Vagina (tissue), 2 donors: ENCODE measurements at regions not wholly inside any gene's neighbourhood (a gene's known extent, or its start where the extent isn't known, plus 50 kb on each side); places are given as distances from the start of the nearest gene placed in this dataset.
"Not testable (repeated sequence)": the region's sequence is repeated elsewhere in the genome, so short reads cannot be mapped to it uniquely, and the experiment has no call there.

Source experiments
- DNase-seq, 2 donors: peaks; one replicate each; pipeline ENCODE4 v3.0.0-alpha.2; 2017; ENCODE audit errors: extremely low spot score in 2 of 2
- H3K27ac ChIP-seq: fragments of 200-600 bp; sonication (generic); one replicate; pipeline ENCODE4 v1.5.1; 2019
- H3K27me3 ChIP-seq: fragments of 200-600 bp; sonication (generic); one replicate; pipeline ENCODE4 v1.5.1; 2019
- H3K36me3 ChIP-seq, 2 donors: fragments of 200-600 bp; sonication (generic); one replicate each; pipeline ENCODE4 v1.5.1; 2017 to 2019
- H3K4me1 ChIP-seq: fragments of 200-600 bp; sonication (generic); one replicate; pipeline ENCODE4 v1.5.1; 2019
- H3K4me3 ChIP-seq, 2 donors: fragments of 200-600 bp; sonication (generic); 1 replicate in 1 of 2; 2 replicates in 1 of 2; pipeline ENCODE4 v1.5.1; 2016 to 2019
- H3K9me3 ChIP-seq: fragments of 200-600 bp; sonication (generic); one replicate; pipeline ENCODE4 v1.5.1; 2019
- CTCF ChIP-seq, 3 experiments: fragments of 450-650 bp in 2 of 3; fragments of 200-600 bp in 1 of 3; sonication (generic) in 1 of 3; IDR thresholded peaks; one replicate each; pipeline ENCODE4 v1.5.1; 2017 to 2019; ENCODE audit warnings: antibody characterized with exemption in 3 of 3, mild to moderate bottlenecking in 2 of 3, moderate library complexity in 2 of 3
- POLR2A ChIP-seq, 2 donors: fragments of 450-650 bp; IDR thresholded peaks; one replicate each; pipeline ENCODE4 v1.6.1; 2017; ENCODE audit warnings: antibody characterized with exemption in 2 of 2, mild to moderate bottlenecking in 2 of 2, moderate library complexity in 2 of 2
- POLR2AphosphoS5 ChIP-seq, 2 donors: sonication (generic); formaldehyde crosslinking; IDR thresholded peaks; one replicate each; pipeline ENCODE4 v1.9.0; 2017; ENCODE audit warnings: antibody characterized with exemption in 2 of 2, mild to moderate bottlenecking in 2 of 2, low read depth in 1 of 2; ENCODE audit not compliant: insufficient read depth in 1 of 2
- intact Hi-C: fragments of 100-400 bp; cut with DNase I; formaldehyde crosslinking; loops from one replicate; pipeline ENCODE4 v1.15.1; 2023

GRCh38 chr6:101089640-101090039 is 208.5 kb upstream of the ASCC3 start:
- Histone ChIP-seq H3K36me3 (no peaks in the 10 kb centered on the region), H3K9me3 (no peaks in the 10 kb centered on the region), H3K27ac (no peak overlapping the region), H3K27me3 (no peaks in the 10 kb centered on the region), H3K4me3 (no peak overlapping the region), H3K4me1 (no peaks in the 10 kb centered on the region)
- intact Hi-C loops: no loop called here
- DNase-seq: no peak
- TF ChIP-seq POLR2AphosphoS5 (IDR thresholded peaks at IDR 0.05; ENCODE audit: insufficient read depth in 1 of 2, low read depth in 1 of 2): no peak
- no peak for TF ChIP-seq CTCF (IDR thresholded peaks at IDR 0.05)
- TF ChIP-seq POLR2A (IDR thresholded peaks at IDR 0.05): no peak

GRCh38 chr6:101090281-101090680 is 209.2 kb upstream of the ASCC3 start:
- no peaks in the 10 kb centered on the region for H3K27me3 ChIP-seq
- no peaks in the 10 kb centered on the region for H3K9me3 ChIP-seq
- no peak overlapping the region for H3K27ac ChIP-seq
- intact Hi-C loops: no loop called here
- no peaks in the 10 kb centered on the region for H3K36me3 ChIP-seq
- no peak for TF ChIP-seq CTCF (IDR thresholded peaks at IDR 0.05)
- no peak for TF ChIP-seq POLR2AphosphoS5 (IDR thresholded peaks at IDR 0.05; ENCODE audit: insufficient read depth in 1 of 2, low read depth in 1 of 2)
- no peak for TF ChIP-seq POLR2A (IDR thresholded peaks at IDR 0.05)
- H3K4me1 ChIP-seq: no peaks in the 10 kb centered on the region
- no peak overlapping the region for H3K4me3 ChIP-seq
- DNase-seq: no peak

- H3K27ac ChIP-seq, H3K4me1 ChIP-seq, H3K4me3 ChIP-seq, H3K36me3 ChIP-seq, H3K9me3 ChIP-seq, DNase-seq, H3K27me3 ChIP-seq, intact Hi-C loops: not testable (repeated sequence)
Observed at GRCh38 chr6:101098605-101099004, 217.5 kb upstream of the ASCC3 start.

GRCh38 chr6:101102702-101103101 is 221.6 kb upstream of the ASCC3 start:
- no peaks in the 10 kb centered on the region for H3K4me1 ChIP-seq
- no peak overlapping the region for H3K4me3 ChIP-seq
- no peaks in the 10 kb centered on the region for H3K36me3 ChIP-seq
- H3K27me3 ChIP-seq: no peaks in the 10 kb centered on the region
- DNase-seq: no peak
- no peaks in the 10 kb centered on the region for H3K9me3 ChIP-seq
- intact Hi-C loops: no loop called here
- TF ChIP-seq CTCF (IDR thresholded peaks at IDR 0.05): no peak
- TF ChIP-seq POLR2AphosphoS5 (IDR thresholded peaks at IDR 0.05; ENCODE audit: insufficient read depth in 1 of 2, low read depth in 1 of 2): no peak
- no peak for TF ChIP-seq POLR2A (IDR thresholded peaks at IDR 0.05)
- no peak overlapping the region for H3K27ac ChIP-seq

- Histone ChIP-seq H3K27me3 (no peaks in the 10 kb centered on the region), H3K4me1 (no peaks in the 10 kb centered on the region), H3K9me3 (no peaks in the 10 kb centered on the region), H3K4me3 (no peak overlapping the region), H3K36me3 (no peaks in the 10 kb centered on the region), H3K27ac (no peak overlapping the region)
- intact Hi-C loops: no loop called here
- no peak for DNase-seq
- TF ChIP-seq CTCF (IDR thresholded peaks at IDR 0.05): no peak
- TF ChIP-seq POLR2A (IDR thresholded peaks at IDR 0.05): no peak
- TF ChIP-seq POLR2AphosphoS5 (IDR thresholded peaks at IDR 0.05; ENCODE audit: insufficient read depth in 1 of 2, low read depth in 1 of 2): no peak
Observed at GRCh38 chr6:101108286-101108685, 227.2 kb upstream of the ASCC3 start.

GRCh38 chr6:101110814-101111213 is 229.7 kb upstream of the ASCC3 start:
- no peaks in the 10 kb centered on the region for H3K9me3 ChIP-seq
- H3K4me3 ChIP-seq: no peak overlapping the region
- no peak overlapping the region for H3K27ac ChIP-seq
- no peaks in the 10 kb centered on the region for H3K36me3 ChIP-seq
- H3K4me1 ChIP-seq: no peaks in the 10 kb centered on the region
- no peaks in the 10 kb centered on the region for H3K27me3 ChIP-seq
- intact Hi-C loops: no loop called here
- TF ChIP-seq CTCF (IDR thresholded peaks at IDR 0.05): no peak
- no peak for TF ChIP-seq POLR2AphosphoS5 (IDR thresholded peaks at IDR 0.05; ENCODE audit: insufficient read depth in 1 of 2, low read depth in 1 of 2)
- TF ChIP-seq POLR2A (IDR thresholded peaks at IDR 0.05): no peak
- no peak for DNase-seq
